IPS DF 19.7 (cell line): ENCODE measurements at regions not wholly inside any gene's neighbourhood (a gene's known extent, or its start where the extent isn't known, plus 50 kb on each side); places are given as distances from the start of the nearest gene placed in this dataset.
"Not testable (repeated sequence)": the region's sequence is repeated elsewhere in the genome, so short reads cannot be mapped to it uniquely, and the experiment has no call there.

ENCODE experiments used
- DNase-seq: peaks from one replicate; pipeline ENCODE4 v3.0.0-alpha.2; 2013; ENCODE audit warnings: low read depth, low spot score

DNA sequence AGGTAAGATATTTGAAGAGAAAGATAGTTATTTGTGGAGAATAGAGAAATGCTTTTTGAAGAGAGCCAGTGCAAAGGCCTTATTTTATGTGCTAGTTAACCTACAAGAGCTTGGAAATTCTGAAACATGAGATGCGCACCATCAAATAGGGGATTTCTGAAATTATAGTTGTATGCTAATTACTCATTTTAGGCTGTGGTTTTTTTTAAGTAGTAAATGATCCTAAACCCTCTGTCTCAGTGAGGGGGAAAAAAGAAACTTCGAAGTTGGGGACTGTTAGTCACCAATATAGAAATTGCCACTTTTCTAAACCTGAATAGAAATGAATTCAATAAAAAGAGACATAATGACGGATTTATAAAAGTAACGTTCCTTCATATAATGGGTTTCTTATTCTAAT is 119.3 kb upstream of the MDFIC start:
- no peak for DNase-seq

DNA sequence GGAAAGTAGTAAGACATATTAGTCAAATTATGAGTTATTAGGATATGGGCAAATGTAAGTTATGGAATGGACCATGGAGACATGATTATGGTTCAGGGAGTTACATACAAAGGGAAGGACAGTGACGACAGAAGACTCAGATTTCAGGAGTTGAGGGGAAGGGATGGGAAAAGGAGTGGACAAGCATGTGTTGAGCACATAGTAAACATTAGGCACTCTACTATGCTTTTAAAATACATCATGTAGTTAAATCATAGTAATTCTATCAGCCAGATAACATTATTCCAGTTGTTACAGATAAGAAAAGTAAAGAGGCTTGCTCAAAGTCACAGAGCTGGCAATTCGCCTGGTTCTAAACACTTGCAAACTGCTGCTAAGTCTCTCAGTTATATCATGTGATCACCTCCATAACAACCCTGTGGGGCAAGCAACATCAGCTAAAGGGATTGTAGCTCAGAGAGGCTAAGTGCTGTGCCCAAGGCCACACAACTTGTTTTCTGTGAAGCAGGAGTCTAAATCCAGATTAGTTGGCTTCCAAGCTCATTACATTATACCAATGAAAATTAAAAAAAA is 115.2 kb upstream of the MDFIC start:
- no peak for DNase-seq

DNA sequence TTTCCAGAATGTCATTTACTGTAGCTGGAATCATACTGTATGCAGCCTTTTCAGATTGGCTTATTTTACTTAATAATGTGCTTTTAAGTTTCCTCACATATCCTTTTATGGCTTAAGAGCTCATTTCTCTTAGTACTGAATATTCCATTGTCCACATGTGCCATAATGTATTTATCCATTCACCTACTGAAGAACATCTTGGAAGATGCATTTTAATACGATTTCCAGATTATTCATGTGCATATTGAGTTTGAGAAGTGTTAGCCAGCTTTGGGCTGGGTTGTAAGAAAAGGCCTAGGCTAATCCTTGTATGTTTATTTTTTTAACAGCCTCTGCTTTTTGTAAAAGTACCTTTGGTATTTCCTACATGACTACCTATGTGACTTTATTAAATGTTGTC is 109.3 kb upstream of the MDFIC start:
- no peak for DNase-seq

DNA sequence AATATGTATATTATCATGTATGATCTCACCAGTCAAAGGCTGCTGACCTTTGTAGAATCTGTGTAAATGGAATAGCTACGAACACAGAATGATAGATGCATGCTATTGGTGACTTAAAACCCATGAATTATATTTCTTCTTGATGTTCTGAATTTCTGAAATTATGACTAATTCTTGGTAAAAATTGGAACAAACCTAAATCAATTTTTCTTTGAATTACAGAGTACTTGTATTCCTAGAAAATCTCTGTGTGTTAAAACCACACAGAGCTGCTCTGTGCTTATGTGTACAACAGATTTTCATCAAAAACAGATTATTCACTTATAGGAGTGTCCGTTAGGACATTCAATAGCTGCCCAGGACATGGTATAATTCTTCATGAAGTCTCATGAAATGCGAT is 108.3 kb upstream of the MDFIC start:
- DNase-seq = no peak

DNA sequence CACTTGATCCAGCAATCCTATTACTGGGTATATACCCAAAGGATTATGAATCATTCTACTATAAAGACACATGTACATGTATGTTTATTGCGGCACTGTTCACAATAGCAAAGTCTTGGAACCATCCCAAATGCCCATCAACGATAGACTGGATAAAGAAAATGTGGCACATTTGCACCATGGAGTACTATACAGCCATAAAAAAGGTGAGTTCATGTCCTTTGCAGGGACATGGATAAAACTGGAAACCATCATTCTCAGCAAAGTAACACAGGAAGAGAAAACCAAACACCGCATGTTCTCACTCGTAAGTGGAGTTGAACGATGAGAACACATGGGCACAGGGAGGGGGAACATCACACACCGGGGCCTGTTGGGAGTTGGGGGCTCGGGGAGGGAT is 104.9 kb upstream of the MDFIC start:
- not testable (repeated sequence) for DNase-seq

DNA sequence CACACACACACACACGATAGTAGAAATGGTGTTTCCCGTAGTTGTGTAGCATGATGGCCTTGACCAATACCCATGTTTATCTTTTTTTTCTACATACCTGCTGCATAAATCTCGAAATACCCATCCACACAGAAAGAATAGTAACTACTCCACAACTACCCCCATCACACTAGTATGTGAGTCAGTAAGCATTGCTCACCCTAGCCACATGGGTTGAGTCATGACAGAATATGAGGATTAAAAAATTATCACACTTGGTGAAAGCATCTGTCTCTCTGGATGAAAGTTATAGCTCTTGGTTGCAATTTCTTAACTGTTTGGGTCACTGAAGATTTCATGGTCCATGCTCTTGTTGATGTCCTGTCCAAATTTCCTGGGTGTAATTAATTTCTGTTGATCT is 103.4 kb upstream of the MDFIC start:
- DNase-seq = no peak

DNA sequence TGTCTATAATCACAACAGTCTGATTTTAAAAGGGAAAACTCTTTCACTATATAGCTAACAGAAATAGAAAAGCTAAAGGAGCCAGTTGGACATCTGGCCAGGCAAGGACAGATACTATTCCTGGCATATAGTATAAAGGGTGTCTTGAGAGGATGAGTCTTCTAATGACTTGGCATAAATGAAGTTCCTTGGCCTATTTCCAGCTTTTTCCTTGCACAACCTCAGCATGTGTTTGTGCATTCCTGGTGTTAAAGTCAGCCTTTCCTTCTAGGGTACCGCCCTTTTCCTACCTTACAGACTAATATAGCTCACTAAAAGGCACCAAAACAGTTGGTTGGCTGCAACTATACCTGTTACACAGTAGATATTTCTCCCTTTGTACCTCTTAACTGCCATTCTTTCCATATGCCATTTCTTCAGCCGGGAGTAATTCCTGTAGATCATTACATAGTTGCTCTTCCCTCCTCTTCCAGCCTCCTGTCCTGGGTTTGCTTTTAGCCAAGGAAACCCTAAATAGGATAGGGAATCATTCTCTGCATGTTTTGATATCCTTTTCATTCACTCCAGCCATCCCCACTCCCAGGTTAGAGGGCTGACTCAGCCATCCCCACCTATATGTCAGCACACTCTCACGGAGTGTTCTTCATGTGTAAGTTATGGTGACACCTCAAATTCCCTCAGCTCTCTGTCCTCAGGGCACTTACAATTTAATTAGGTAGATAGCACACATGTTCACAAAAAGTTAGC is 102.1 kb upstream of the MDFIC start:
- no peak for DNase-seq

DNA sequence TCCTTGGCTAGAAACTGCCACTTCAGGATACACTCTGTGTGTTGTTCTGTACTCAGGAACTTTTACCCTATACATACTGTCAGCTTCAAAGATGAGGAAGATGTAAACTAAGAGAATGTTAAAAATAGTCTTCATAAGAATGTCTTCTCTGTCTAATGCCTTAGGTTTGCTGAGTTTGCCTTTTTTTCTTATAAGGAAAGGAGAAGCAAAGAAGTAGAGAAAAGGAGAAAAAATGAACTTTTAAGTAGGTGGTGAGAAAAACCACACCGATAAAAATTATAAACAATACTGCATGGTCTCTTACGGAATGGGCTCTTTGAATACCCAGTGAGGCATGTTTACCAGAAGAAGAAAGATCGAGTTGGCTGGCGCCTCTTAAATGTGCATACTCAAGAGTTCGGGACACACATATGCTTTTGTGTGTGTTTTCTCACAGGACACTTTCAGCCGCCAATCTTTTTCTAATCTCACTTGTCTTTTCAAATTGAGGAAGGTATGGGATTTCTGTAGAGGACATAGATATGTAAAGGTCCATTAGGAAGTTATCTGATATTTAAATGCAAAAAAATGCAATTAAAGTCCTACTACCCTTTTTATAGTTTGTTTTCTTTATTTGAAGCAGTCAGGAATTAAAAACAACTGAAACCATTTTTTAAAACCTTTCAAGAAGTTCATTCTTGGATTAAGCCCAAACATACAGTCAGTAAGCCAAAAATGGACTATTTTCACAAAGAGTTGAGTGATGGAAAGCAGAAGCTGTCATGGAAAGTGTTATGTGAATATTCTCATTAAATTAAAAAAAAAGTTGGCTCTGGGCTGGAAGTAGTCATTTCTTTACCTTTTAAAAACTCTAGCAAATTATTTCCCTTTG is 100.6 kb upstream of the MDFIC start:
- no peak for DNase-seq

DNA sequence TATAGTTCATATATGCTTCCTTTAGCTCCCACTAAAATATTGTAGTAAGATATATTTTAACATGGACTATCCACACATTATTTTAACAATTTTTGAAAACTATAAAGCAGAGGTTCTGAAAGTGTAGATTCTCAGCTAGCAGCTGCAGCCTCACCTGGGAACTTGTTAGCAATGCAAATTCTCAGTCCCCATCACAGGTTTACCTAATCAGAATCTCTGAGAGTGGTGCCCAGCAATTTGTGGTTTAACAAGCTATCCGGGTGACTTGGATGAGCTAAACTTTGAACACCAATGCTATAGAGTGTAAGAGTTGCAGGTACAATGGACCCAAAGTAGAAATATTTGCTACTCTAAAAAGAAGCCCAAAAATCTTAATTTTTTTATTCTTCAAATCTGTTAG is 99.8 kb upstream of the MDFIC start:
- DNase-seq = no peak

DNA sequence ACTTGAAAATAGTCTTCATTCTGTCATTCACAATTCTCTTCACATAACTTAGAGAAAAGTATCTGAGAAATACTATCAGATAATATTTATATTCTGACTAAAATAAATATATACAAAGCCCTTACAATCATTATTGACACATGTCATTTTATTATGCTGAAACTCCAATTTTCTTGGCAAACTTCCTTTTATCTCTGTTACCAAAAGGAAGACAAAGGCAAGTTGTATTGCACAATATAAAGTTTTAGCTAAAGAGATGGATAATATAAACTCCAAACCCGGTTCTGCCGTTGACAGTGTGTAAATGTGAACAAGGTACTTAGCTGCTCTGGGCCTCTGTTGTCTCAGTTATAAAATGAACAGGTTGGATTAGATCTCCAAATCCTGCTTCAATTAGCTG is 99.0 kb upstream of the MDFIC start:
- DNase-seq = no peak

DNA sequence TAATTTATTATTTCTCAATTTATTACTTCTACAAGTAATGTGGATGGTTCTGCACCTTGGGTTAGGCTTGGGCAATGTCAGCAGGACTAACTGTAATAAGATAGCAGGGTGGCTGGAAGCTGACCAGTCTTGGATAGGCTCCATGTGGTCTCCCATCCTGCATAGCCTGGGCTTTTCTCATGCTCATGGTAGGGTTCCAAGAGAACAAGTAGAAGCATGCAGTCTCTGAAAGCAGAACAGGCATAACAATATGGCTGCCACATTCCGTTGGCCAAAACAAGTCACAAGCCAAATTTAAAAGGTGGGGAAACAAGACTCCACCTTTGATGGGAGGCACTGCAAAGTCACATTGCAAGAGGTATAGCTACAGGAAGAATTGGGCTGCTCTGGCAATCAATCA is 98.6 kb upstream of the MDFIC start:
- no peak for DNase-seq

DNA sequence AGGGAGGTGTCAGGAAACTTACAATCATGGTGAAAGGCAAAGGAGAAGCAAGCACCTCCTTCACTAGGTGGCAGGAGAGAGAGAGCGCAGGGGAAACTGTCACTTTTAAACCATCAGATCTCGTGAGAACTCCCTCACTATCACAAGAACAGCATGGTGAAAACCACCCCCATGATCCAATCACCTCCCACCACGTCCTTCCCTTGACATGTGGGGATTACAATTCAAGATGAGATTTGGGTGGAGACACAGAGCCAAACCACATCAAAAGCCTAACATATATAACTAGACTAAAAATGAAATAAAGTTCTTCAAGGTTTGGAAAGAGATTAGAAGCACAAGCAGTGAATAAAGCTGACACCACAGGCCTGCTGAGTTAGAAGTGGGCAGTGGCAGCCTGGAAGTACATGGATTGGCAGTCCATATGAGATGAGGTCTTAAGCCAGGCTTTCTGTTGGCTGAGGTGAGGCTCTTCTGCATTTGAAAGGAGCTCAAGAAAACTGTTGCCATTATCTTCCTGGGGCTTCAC is 96.4 kb upstream of the MDFIC start:
- DNase-seq = peak; percentile 73

DNA sequence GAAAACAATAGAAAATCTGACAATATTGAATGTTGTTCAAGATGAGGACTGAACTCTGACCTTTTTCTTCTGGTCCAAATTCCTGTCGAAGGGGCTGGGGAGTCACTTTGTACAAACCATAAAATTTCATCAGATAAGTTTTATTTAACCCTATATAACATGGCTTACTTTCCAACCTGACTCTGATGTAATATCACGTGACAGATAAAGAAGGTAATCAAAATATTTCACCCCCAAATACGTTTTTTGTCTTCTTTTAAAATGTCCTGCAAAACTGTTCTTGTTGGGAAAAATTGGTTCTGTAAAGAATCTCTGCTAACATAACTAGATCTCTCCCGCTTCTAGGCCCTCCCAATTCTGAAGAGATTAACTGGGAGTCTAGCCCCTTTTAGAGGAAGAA is 90.9 kb upstream of the MDFIC start:
- no peak for DNase-seq

DNA sequence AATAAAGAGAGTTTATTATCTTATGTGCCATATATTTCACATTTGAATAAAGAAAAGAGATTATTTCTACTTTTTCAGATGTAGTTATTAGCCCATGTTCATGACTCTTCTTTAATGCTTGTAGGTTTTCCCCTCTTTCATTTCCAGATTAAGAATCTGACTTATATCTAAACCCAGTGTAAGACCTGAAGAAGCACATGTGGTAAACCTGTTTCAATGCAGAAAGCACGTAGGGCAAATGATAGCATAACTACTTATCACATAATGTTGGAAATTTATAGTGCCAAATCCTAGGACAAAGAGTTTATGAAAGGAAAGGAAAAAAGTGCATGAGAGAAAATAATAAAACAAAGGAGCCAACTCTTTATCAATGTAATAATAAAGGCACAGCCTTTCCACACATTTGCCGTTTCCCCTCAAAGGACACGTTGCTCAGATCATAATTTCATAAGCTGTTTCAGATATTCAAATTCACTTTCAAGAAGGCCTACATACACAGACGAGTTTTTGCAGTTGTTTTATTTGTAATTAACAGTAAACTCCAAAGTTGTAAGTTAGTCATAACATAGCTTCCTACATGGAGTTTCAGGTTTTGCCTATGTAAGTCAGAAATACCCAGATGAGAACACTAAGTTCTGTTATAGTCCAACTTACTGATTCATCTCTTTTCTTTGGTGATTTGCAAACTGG is 88.8 kb upstream of the MDFIC start:
- no peak for DNase-seq

DNA sequence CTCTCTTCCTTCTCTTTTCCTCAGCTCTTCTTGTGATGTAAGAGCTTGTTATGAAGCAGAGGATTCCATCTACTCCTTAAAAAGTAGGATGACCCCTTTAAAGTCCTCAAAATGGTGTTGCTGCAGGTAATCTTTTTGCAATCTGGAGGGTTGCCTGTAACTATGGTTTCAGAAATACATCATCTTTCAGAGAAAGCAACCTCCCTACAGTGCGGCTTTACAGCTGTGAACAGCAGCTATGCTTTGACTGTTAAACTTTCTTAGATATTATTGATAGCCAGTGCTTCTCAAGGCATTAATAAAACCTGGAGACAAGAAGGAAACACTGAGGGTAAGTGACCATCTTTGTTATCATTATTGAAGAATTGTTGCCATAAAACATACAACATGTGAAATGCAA is 86.6 kb upstream of the MDFIC start:
- no peak for DNase-seq

DNA sequence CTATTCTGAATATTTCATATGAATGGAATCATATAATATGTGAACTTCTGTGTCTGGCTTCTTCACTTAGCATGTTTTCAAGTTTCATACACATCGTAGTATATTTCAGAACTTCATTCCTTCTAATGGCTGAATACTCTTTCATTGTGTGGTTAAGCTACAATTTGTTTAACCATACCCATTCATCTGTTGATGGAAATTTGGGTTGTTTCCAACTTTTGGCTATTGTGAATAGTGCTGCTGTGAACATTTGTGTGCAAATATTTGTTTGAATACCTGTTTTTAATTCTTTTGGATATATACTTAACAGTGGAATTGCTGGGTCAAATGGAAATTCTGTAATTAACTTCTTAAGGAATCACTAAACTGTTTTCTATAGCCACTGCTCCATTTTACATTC is 86.0 kb upstream of the MDFIC start:
- no peak for DNase-seq

DNA sequence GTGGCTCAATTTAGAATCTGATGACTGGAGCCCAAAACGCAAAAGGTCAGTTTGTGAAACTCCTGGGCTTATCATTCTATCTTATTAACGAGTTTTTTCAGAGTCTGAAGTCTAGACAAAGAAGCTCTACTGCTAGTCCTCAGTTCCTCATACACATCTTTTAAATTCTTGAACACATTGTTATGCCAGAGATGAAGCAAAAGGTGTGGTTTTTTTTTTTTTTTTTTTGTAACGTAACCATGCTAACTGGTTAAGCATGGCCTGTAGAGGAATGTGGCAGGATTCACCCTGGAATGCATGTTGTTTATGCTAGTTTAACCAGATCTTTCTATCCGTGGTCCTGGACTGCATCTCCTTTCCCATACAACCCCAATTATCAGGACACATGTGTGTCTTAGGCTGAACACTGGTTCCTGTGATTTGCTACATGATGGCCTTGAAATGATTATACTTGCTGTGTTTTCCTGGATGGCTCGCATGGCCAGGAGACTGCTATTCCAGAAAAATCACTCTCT is 79.3 kb upstream of the MDFIC start:
- no peak for DNase-seq

DNA sequence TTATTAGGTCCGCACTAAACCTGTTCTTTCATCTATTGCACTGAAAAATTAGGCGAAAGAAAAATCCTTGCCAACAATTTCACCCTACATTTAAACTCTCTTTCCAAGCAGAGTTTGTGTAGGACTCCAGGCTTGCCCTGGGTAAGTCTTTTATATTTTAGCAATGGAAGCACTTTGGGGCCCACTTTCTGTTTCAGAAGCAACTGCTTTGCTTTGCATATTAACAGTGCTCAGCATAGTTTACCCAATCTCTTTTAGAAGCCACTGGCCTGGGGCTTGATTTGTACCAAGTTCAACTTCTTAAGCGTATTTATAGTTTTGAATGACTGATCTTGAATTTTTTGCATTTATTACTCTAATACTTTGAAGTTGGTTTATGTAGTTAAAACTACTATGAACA is 78.8 kb upstream of the MDFIC start:
- no peak for DNase-seq

DNA sequence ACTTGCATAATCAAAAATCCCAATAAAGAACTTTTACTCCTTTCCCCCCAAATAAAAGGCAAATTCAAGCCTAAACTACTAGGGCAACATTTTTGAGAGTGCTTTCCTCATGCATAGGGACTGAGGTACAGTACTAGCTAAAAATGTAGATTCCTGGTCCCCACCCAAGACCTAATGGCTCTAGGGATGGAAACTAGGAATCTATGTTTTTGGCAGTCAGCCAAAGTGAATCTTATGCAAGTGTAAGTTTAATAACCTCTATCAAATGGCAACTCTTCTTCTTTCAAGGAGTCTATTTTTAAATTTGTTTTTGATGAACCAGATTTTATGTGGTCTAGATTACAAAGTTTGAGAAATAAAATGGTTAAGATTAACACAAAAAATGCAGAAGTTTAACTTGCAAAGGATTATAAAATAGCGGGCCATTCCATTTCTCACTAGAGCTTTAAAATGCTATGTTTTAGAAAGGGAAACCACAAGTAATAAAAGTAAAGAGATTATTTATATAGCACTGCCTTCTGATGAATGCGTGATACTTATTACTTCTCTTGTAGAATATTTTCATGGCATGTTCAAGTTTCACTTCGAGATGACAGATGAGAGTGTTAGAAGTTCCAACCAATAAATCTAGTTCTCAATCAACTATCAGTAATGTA is 70.4 kb upstream of the MDFIC start:
- no peak for DNase-seq

DNA sequence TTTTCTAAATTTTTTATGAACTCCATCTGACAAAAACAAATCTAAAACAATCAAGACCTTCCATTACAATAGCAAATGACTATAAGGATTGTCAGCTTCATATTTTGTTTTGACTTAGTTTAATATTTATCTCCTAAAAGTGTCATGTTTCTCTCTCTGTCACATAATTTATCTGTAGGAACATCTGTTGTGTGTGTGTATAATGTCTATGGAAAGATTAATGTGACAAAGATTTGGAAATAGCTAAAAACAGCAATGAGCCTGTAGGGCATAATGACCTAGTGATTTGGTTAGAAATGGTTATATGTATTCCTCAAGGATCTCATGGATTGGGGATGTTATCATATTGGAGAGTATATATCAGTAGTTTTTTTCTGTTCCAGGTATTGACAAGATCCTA is 69.6 kb upstream of the MDFIC start:
- DNase-seq = no peak

DNA sequence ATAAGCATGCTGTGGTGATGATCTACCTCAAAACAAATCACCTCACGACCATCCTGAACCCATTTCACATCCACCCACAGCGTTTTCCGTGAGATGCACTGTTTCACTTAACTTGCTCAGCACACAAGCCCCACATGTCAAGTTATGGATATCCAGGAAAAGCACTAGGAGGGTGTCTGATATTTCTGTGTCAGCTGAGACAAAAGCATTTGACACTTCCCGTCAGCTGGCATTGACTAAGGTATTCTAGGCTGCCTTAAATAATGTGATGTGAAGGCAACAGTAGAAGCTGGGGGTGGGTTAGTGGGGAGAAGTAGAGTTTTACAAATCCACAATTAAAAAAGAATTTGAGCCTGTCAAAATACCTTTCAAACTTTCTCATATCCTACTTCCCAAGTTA is 68.7 kb upstream of the MDFIC start:
- DNase-seq = no peak
